ENCODE measurements at regions not wholly inside any gene's neighbourhood (a gene's known extent, or its start where the extent isn't known, plus 50 kb on each side); places are given as distances from the start of the nearest gene placed in this dataset.
A peak's percentile ranks its signal among the peaks of the same experiment; 100 is the strongest.

DNA sequence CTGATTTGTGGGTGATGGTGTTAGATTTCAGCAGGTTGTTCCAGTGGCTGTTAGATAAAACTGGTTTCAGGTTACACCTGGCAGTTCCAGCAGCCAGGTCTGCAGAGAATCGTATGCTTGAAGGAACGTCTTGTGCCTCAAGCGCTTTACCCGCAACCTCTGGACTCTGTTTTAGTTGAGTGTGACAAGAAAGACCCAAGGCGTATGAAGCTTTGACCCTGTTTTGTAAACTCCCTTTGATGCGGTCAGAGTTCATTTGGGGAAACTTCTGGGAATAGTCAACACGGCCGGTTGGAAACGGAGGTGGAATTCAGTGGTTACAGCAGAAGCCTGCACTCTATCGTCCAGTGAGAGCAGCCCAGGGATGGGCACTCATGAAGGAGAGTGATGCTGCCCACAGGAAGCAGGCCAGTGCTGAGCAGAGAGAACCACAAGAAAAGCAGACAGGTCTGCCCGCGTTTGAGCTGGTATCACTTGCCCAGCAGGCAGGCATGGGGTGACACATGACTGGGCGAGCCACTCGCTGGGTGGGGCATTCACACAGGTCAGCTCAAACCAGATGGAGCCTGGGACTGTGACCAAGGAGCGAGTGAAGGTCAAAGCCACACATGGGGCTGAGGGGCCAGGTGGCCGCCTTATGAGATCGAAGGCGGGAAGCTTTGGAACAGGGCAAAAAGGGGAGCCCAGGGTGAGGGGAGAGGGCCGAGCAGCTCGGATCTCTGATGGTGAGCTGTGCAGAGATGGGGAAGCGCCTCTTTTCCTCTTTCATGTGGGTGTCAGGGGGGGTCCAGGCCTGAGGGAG, 99.6 kb upstream of the MBOAT2 start (continued):
- TF ChIP-seq ZMYM2 (CRISPR knock-in tag; IDR thresholded peaks at IDR 0.05) (no peak), TRAFD1 (CRISPR knock-in tag; IDR thresholded peaks at IDR 0.05; ENCODE audit: borderline replicate concordance) (no peak), ZMYM4 (CRISPR knock-in tag; IDR thresholded peaks at IDR 0.05) (no peak), HNF4A (CRISPR knock-in tag; IDR thresholded peaks at IDR 0.05) (peak; percentile 64), MTF1 (CRISPR knock-in tag; IDR thresholded peaks at IDR 0.05) (no peak), ZBTB1 (CRISPR knock-in tag; IDR thresholded peaks at IDR 0.05; ENCODE audit: borderline replicate concordance) (no peak), ZNF607 (CRISPR knock-in tag; IDR thresholded peaks at IDR 0.05; ENCODE audit: borderline replicate concordance) (no peak), ZNF605 (CRISPR knock-in tag; IDR thresholded peaks at IDR 0.05) (no peak), SRY (CRISPR knock-in tag; IDR thresholded peaks at IDR 0.05) (no peak), ATF7-NPFF (CRISPR knock-in tag; IDR thresholded peaks at IDR 0.05; ENCODE audit: low read depth) (no peak), NFAT5 (CRISPR knock-in tag; IDR thresholded peaks at IDR 0.05) (no peak), ZNF512 (CRISPR knock-in tag; IDR thresholded peaks at IDR 0.05) (no peak), RFX5 (IDR thresholded peaks at IDR 0.05; ENCODE audit: low read depth, low read length) (no peak), NFE2L2 (IDR thresholded peaks at IDR 0.05; ENCODE audit: low read length) (no peak), PCBP1 (IDR thresholded peaks at IDR 0.05; ENCODE audit: borderline replicate concordance, low read depth, low read length) (no peak), ZNF557 (CRISPR knock-in tag; IDR thresholded peaks at IDR 0.05) (no peak), AGO1 (IDR thresholded peaks at IDR 0.05; ENCODE audit: low read depth, low read length, poor library complexity, severe bottlenecking) (no peak), TCF7 (IDR thresholded peaks at IDR 0.05; ENCODE audit: low read depth) (peak; percentile 71; the same call in 1 of the 2 replicates), FOXA1 (IDR thresholded peaks at IDR 0.05) (no peak), FOXA1 (CRISPR knock-in tag; IDR thresholded peaks at IDR 0.05) (peak; percentile 42; the same call in 1 of the 2 replicates), DNMT1 (CRISPR knock-in tag; IDR thresholded peaks at IDR 0.05) (no peak)
- TF ChIP-seq, protein P1, sequence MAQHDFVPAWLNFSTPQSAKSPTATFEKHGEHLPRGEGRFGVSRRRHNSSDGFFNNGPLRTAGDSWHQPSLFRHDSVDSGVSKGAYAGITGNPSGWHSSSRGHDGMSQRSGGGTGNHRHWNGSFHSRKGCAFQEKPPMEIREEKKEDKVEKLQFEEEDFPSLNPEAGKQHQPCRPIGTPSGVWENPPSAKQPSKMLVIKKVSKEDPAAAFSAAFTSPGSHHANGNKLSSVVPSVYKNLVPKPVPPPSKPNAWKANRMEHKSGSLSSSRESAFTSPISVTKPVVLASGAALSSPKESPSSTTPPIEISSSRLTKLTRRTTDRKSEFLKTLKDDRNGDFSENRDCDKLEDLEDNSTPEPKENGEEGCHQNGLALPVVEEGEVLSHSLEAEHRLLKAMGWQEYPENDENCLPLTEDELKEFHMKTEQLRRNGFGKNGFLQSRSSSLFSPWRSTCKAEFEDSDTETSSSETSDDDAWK (CRISPR knock-in tag; IDR thresholded peaks at IDR 0.05) = no peak

Data from HepG2 (cell line).